ENCODE measurements at regions not wholly inside any gene's neighbourhood (a gene's known extent, or its start where the extent isn't known, plus 50 kb on each side); places are given as distances from the start of the nearest gene placed in this dataset.

DNA sequence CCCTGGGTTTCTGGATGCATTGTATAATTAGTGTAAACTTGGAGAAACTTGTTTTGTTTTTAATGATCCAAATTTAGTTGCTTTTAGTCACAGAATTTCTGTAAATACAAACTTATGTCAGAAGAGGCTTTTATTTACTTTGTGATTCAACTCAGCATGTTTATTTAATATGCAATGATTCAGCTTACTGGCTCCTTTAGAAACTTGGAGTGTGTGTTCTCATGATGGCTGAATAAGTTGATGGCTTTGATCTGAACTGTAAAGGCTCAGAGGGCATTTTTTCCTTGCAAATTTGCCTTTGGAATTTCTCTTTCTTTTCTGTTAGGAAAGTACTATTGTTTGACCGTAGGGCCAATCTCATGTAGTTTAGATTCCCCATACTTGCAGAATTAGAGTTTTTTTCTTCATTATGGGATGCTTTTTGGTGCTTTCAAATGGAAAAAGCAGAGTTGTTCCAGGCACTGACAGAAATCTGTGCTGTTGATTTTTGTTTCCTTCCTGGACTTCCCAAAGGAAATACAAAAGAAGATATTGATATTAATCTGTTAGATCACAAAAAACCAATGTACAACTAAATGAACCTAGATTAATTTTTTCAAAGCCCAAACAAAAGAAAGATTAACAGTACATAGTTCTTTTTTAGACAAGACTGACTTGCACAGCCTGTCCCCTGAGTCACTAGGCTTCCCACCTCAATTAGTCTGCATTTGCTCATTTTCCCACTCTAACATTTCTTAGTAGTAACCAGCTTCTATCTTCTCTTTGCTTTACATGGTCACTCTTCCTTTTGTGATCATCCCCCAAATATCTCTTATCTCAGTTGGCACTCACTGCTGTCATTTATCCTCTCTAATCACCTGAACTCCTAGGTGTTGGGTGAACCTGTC, 96.8 kb upstream of the AGR3 start:
- DNase-seq: no peak

- DNase-seq: no peak
These were observed 98.8 kb upstream of the AGR3 start for GRCh38 chr7:16980539-16980938.

- peak; percentile 14 for DNase-seq
These were observed 101.0 kb upstream of the AGR3 start for GRCh38 chr7:16982640-16983350.

- no peak for DNase-seq
These were observed 102.6 kb upstream of the AGR3 start for GRCh38 chr7:16984375-16984774.

- DNase-seq: no peak
These were observed 103.8 kb upstream of the AGR3 start for GRCh38 chr7:16985621-16986020.

GRCh38 chr7:16986755-16987154, 105.0 kb upstream of the AGR3 start:
- no peak for DNase-seq

DNA sequence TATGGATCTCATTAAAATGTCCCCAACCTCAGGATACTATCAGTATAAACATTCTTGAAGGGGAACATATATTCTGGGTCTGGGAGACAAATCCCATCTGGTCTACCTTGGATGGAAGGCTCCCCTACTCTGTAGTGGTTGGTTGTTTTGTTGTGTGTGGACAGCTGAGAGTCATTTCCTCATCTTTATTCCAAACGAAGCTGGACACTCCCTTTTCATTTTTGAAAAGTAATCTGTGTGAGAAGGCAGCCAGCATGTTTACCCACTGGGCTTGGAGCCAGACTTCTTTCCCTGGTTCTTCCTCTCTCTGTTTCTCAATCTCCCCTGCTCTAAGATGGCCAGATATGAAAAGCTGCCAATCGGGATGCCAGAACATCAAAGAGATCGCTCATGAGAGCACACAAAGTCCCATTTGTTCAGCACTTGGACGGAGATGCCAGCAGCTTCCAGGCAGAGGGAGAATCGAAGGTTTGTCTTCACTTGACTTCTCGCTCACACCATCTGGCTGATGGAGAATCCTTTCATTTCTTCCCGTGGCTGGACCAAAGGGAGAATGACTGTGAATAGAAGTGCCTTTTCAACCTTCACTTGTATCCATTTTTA, 108.1 kb upstream of the AGR3 start:
- DNase-seq: no peak

GRCh38 chr7:16991551-16991950, 109.8 kb upstream of the AGR3 start:
- no peak for DNase-seq

DNA sequence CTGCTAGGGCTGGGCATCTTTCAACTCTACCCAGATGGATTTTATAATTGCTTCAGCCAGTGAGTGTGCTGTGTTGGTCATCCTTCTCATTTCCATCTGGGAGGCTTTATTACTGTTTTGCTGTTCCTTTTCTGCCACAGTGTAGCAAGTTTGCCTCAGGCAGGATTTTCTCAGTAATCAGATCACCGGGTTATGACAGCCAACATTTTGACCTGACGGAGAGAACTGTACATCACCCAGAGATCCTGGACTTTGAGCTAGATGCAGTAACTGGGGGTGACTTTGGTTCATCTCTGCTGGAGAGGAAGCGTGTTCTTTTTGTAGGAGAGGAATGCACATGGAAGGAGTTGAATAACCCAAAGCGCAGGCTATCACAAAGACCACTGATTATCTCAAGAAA, 111.8 kb upstream of the AGR3 start:
- no peak for DNase-seq

DNA sequence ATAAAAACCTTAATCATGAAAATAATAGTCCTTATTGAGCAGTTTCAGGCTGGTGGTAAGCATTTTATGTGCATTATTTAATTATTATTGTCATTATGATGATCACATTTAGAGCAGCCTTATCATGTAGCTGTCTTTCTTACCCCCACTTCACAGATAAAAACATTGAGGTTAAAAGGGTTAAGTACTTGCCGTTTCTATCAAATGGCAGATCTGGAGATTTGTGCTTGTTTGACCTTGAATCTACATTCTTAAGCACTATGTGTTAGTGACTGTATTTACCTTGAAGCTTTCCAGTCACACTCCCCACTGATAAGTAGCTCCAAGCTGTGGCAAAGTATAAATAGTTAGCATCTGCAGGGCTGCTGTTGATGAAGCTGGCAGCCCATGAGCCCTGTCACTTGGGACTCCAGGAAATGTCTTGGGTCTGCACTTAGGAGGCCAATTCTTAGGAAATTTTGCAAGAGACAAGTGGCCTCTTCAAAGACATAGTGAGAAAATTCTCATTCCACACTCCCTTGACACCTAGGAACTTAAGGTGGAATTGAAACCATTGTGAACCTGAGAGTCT, 116.8 kb upstream of the AGR3 start:
- DNase-seq: no peak

DNA sequence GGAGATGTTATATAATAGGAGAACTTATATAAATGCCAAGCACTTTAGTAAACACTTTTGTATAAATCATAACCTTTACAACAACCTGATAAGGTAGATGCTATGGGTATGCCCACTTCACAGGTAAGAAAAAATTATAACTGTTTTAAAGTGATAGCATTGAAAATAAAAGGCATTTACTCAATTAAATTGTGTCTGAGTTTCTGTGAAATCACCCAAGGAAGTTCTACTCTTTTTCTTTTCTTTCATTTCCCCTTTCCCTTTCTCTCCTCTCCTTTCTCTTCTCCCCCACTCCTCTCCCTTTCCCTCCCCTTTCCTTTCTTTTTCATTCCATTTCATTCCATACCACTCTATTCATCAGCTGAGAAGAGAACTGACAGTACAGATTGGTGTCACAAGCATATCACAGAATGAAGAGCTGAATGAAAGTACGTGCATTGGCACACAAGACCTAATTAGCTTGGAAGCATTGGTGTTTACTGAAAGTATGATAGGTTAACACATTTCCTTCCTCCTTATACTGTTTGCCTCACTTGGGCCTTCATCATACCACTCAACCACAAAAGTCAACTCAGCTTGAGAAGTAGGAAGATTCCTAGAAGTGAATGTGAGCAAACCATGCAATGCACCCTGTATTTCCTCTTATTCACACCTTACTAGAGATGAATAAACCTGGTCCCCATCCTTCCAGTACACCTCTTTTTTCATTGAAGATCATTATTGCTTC, 117.9 kb upstream of the AGR3 start:
- DNase-seq: no peak

DNA sequence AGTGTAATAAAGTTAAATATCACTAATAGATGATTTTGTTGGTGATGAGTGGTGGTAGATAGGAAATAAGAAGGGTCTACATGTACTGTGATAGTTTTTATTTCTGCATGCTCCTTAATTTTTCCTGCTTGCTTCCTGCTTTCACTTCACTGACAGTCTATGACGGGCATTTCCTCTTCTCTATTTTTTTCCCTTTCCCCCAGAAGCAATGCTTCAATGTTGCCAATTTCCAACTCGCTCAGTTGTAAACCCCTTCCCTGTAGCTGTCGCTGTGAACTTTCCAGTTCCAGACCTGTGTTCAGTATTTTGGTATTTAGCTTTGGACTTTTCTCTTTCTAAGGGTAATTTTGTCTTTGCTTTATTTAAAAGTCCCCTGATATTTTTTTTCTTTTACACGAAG, 123.5 kb upstream of the AGR3 start:
- no peak for DNase-seq

GRCh38 chr7:17007841-17008240, 126.1 kb upstream of the AGR3 start:
- DNase-seq: no peak

DNA sequence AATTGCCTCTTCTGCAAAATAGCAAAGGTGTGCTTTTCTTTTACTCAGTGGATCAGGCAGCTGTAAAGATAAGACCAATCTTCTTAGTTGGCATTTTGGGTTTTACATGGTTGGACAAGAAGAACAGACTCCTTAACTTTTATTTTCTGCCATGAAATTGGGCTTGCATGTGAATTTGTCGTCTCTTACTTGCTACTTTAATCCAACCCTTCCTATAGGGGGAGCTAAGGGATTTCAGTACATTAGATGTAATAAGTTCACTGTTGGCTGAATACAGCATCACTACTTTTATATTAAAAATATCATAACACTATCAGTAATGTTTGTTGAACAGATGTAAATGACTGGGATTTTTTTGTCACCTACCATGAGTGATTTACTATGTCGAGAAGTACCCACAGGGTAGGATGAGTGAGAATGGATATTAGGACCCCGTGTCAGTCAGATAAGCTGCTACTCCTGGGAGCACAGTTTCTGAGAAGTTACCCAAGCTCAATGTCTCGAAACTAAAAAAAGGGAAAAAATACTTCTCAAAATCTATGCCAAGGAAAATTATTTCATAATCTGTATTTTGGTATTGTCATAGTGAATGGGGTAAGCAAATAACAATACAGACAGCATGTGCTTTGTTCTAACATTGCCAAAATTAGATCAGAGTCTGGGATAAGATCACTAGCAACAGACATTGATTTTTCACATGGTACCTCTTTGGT, 127.4 kb upstream of the AGR3 start:
- no peak for DNase-seq

- DNase-seq: no peak
These were observed 128.2 kb upstream of the AGR3 start for GRCh38 chr7:17009933-17010332.

DNA sequence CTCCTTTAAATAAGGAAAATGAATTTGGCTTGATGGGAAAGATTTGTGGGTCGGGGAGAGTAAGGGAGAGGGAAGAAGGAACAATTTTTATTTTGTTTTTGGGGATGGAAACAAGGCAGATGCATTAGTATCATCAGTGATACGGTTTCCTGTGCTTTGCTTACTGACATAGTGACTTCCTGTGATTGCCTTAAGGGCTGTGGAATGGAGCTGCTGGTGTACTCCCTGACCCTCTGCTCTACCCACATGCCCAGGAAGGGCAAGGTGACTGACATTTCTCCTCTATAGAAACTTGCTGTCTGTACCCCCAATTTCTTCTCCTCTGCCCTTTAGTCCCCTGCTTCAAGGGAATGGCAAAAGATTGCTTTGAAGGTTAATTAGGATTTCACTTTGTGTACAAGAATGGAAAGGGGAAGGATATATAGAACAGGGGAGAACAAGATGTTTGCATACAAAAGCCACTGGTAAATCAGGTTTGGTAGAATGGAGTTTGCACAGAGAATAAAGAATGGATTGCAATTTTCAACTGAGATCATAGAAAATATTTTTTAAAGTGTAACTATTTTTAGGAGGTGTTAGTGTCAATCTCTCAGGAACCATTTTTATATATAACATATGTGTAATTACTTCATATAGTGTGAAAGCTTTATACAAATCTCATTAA, 129.0 kb upstream of the AGR3 start:
- no peak for DNase-seq

DNA sequence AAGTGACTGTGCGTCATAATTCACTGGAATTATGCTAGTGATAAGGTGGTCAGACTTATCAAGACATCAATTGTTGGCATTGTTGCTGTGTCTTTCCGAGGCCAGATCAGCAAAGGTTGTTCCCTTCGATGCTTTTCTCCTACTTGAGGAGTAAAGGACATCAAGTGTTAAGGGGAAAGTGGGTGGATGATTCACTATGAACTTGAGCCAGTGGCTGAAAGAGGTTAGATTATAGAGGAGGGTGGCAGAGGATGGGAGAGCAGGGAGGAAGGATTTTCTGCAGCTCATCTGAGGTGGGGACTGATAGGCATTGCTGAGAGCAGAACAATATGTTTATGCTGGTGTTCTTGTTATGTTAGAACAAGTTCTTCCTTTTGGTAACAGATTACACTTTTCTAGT, 131.4 kb upstream of the AGR3 start:
- DNase-seq: no peak

GRCh38 chr7:17014686-17015085, 132.9 kb upstream of the AGR3 start:
- no peak for DNase-seq

DNA sequence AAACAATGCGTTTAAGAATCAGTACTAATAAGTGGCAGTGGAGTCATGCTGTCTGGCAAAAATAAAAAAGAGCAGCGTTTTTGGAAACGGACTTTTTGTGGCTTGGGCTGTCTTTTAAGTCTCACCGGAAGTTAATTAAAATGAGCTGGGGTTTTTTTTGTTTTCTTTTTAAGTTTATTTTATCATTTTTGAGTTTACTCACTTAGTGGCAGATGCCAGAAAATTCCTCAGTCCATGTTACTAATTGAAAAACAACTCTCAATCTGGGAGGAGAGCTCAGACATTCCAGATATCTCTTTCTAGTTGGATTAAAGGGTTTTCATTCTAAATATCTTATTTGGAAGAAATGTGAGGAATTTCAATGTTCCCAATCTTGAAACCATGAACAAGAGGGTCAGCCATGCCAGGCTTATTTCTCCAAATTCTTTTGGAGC, 133.8 kb upstream of the AGR3 start:
- no peak for DNase-seq

- DNase-seq: no peak
These were observed 134.7 kb upstream of the AGR3 start for GRCh38 chr7:17016402-17017010.

DNA sequence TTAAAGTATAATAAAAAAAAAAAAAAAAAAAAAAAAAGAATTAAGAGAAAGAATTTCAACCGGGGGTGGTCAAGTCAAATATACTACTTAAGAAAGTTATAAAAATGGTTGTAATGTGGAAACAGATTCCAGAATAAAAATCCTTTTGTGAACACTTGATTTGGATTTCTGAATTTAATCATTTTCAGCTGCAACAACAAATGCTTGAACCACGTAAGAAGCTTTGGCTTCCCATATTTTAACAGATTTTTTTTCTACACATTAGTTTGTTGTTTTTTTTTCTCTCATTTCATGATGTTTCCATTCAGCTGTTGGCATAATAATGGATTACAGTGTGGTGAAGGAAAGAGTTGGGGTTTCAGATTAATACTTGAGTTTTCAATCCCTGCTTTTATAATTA, 137.3 kb upstream of the AGR3 start:
- no peak for DNase-seq
